Lower leg skin (tissue), 3 donors: ENCODE measurements at regions not wholly inside any gene's neighbourhood (a gene's known extent, or its start where the extent isn't known, plus 50 kb on each side); places are given as distances from the start of the nearest gene placed in this dataset.

Experiments
- POLR2A ChIP-seq, 2 donors: fragments of 450-650 bp; IDR thresholded peaks; one replicate each; pipeline ENCODE4 v1.6.1; 2016 to 2017; ENCODE audit warnings: antibody characterized with exemption in 2 of 2, mild to moderate bottlenecking in 1 of 2, moderate library complexity in 1 of 2
- TF ChIP-seq, protein P1 (sequence below), 3 donors: fragments of 450-650 bp; IDR thresholded peaks; one replicate each; pipeline ENCODE4 v1.5.1; 2016; ENCODE audit warnings: antibody characterized with exemption in 3 of 3, mild to moderate bottlenecking in 3 of 3, moderate library complexity in 2 of 3

DNA sequence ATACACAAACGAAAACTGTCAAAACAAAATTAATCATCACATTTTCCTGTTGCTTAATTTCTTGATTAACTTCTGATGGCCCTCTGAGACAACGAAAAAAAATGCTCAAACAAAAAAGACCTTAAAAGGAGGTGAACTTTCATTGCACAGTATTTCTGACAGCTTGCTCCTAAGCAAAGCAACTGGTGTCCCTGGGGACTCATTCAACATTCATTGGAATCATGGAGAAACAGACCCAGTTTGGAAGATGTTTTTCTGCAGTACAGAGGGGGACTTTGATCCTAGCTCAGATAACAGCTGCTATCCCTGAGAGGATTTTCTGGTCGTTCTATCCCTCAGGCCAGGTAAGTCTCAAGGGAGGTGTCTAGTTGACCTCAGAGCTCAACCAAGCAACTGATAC, 378.7 kb upstream of the ATP11B start:
- TF ChIP-seq, protein P1, sequence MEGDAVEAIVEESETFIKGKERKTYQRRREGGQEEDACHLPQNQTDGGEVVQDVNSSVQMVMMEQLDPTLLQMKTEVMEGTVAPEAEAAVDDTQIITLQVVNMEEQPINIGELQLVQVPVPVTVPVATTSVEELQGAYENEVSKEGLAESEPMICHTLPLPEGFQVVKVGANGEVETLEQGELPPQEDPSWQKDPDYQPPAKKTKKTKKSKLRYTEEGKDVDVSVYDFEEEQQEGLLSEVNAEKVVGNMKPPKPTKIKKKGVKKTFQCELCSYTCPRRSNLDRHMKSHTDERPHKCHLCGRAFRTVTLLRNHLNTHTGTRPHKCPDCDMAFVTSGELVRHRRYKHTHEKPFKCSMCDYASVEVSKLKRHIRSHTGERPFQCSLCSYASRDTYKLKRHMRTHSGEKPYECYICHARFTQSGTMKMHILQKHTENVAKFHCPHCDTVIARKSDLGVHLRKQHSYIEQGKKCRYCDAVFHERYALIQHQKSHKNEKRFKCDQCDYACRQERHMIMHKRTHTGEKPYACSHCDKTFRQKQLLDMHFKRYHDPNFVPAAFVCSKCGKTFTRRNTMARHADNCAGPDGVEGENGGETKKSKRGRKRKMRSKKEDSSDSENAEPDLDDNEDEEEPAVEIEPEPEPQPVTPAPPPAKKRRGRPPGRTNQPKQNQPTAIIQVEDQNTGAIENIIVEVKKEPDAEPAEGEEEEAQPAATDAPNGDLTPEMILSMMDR (IDR thresholded peaks at IDR 0.05), result no peak
- no peak for TF ChIP-seq POLR2A (IDR thresholded peaks at IDR 0.05)
